Stimulated activated CD4-positive, alpha-beta T cell treated with anti-CD3 and anti-CD28 coated beads, Interleukin-1b, Interleukin-23, amount 100 ng/mL, for 48 hours (primary cell): ENCODE measurements at regions not wholly inside any gene's neighbourhood (a gene's known extent, or its start where the extent isn't known, plus 50 kb on each side); places are given as distances from the start of the nearest gene placed in this dataset.

ENCODE experiments used
- DNase-seq: peaks from one replicate; pipeline ENCODE4 v3.0.0-alpha.2; 2020

GRCh38 chr4:23235628-23236390, 543.1 kb downstream of the GBA3 start:
- no peak for DNase-seq

DNA sequence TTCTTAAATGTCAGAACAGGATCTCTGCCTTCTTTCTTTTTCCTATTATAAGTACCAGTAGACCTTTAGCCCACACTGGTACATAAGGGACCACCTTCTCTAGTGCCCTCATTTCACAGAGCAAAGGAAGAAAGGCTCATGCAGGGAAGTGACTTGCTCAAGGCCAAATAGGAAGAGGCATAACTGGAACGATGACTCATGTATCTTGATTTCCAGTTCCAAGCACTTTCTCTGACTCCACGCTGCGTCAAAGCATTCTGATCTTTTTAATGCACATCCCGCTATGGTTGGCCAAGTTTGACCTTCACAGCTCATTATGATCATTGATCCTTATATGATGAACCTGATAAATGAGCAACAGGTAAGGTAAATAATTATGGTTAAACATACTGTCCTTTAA, 542.0 kb downstream of the GBA3 start:
- no peak for DNase-seq

DNA sequence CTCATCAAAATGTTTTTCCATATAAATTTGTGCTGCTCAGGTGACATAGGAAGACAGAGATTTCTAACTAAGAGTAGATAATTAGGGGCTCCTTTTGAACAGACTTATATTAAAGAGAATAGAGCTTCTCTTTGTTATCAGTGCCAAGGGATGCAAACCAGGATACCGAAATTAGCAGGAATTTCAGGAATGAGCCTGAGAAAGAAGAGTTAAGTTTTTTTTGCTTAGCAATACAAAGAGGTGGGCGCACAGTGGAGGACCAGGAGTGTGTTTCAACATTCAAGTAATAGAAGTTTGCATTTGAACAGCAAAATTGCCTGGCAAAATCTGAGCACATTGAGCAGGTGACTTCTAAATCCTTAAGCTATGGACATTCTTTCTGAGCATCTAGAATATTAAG, 541.3 kb downstream of the GBA3 start:
- no peak for DNase-seq

DNA sequence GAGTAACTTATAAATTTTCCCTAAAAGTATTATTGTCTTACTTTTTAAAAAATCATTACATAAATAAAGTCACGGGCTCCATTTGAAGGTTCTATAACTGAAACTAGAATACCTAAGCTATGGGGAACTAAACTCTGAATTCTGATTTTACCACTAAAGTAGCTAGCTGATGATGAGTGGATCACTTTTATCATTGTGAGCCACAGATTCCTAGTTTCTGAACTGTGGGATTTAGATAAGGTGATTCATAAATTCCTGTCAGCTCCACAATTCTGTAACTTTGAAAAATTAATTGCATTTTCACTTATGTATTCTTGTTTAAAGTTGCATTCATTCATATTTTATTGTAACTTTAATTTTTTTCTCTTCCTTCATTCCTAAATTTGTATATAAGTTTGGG, 540.9 kb downstream of the GBA3 start:
- DNase-seq: no peak

- no peak for DNase-seq
Measured at GRCh38 chr4:23232987-23233386, 540.2 kb downstream of the GBA3 start.

GRCh38 chr4:23225564-23225963, 532.8 kb downstream of the GBA3 start:
- no peak for DNase-seq

- no peak for DNase-seq
Measured at GRCh38 chr4:23224684-23225420, 532.1 kb downstream of the GBA3 start.

- no peak for DNase-seq
Measured at GRCh38 chr4:23220911-23221310, 528.2 kb downstream of the GBA3 start.

GRCh38 chr4:23219779-23220408, 527.2 kb downstream of the GBA3 start:
- DNase-seq: no peak

DNA sequence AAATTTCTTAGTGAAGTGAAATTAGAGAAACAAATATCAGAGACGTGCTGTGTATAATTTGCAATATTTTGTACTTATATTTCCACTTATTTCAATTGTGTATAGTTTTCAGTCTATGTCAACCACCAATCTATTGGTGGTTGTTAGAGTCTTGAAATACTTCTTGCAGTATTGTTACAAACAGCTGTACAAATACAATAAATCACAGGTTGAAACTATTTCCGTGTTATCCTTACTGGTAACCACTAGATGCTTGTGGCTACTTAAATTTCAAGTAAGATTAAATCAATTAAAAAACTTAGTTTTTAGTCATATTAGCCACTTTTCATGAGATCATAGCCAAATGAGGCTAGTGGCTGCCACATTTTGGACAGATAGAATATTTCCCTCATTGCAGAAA, 520.5 kb downstream of the GBA3 start:
- DNase-seq: no peak

GRCh38 chr4:23212558-23212957, 519.8 kb downstream of the GBA3 start:
- no peak for DNase-seq

GRCh38 chr4:23207059-23207458, 514.3 kb downstream of the GBA3 start:
- DNase-seq: no peak

GRCh38 chr4:23202712-23203247, 510.0 kb downstream of the GBA3 start:
- no peak for DNase-seq

GRCh38 chr4:23194751-23195150, 502.0 kb downstream of the GBA3 start:
- DNase-seq: no peak

GRCh38 chr4:23174179-23174578, 481.4 kb downstream of the GBA3 start:
- DNase-seq: no peak

DNA sequence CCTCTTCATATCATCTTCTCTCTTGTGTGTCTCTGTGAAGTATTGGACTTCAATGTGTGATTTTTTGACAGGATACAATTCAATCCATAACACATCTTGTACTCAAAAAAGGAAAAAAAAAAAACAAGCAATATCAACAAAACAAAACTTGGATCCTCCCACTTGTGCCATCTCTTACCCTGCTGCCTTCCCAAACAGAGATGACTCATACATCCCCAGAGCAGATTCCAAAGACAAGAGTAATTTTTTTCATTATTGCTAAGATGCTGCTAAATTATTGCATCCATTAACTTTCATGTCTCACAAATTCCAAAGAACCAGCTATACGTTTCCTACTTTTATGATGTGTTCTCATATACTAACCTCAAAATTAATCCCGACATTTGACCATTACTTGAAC, 479.2 kb downstream of the GBA3 start:
- no peak for DNase-seq

GRCh38 chr4:23169608-23170311, 477.0 kb downstream of the GBA3 start:
- DNase-seq: no peak

GRCh38 chr4:23166919-23167318, 474.2 kb downstream of the GBA3 start:
- no peak for DNase-seq

DNA sequence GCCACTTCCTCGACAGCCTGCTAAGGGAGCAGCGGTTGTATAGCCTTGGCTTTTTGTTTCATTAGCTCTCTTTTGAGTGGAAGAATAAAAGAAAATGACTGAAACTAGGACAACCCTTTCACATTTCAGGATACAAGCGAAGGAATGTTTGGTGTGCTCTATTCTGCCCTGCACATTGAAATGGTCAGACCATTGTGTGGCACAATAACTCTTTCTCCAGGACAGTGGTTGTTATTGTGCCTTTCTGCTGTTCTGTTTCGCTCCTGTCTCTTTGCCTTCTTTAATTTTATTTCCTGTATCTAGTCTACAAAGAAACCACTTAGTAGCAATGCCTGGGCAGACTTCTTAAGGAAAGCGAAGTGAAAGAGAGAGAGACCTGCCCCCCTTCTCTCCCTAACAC, 473.7 kb downstream of the GBA3 start:
- no peak for DNase-seq

- no peak for DNase-seq
Measured at GRCh38 chr4:23165669-23166068, 472.9 kb downstream of the GBA3 start.

DNA sequence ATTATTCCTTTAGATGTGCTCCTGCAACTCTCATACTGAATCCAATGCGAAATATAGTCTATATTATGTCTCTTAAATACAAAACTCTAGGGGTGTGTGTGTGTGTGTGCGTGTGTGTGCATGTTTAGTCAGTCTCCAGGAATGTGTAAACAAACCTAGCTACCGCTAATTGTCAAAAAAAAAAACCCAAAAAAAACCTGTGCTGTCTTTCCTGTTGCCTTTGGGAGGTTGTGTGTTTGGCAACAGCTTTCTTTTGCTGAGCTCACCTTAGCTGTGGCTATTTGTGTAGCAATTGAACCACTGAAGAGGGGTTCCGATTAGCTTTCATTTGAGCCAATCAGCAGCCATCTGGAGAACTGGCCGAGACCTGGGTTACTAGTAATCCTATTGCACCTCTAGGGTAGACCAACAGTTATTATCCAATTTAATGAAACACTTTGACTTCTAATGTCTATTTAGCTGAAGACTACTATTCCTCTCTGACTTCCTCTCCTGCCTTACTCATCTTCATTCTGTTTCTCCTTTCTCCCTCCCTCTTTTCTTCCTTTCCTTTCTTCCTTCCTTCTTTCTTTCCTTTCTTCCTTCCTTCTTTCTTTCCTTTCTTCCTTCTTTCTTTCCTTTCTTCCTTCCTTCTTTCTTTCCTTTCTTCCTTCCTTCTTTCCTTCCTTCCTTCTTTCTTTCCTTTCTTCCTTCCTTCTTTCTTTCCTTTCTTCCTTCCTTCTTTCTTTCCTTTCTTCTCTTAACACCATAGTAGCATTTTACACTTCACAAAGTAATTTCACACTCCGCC, 471.1 kb downstream of the GBA3 start:
- DNase-seq: no peak

GRCh38 chr4:23162275-23162674, 469.5 kb downstream of the GBA3 start:
- no peak for DNase-seq
